Ovary (tissue), 7 donors: ENCODE measurements at regions not wholly inside any gene's neighbourhood (a gene's known extent, or its start where the extent isn't known, plus 50 kb on each side); places are given as distances from the start of the nearest gene placed in this dataset.
"Not testable (repeated sequence)": the region's sequence is repeated elsewhere in the genome, so short reads cannot be mapped to it uniquely, and the experiment has no call there.

Experiments
- DNase-seq, 5 donors: peaks; one replicate each; pipeline ENCODE4 v3.0.0-alpha.2; 2019 to 2020
- H3K27ac ChIP-seq, 2 donors: fragments of 200-600 bp; one replicate each; pipeline versions ENCODE4 v1.5.1 to v1.8.0; 2019 to 2022
- H3K27me3 ChIP-seq: fragments of 200-600 bp; one replicate; pipeline ENCODE4 v1.8.0; 2022
- H3K36me3 ChIP-seq: fragments of 200-600 bp; sonication (generic); one replicate; pipeline ENCODE4 v1.5.1; 2019
- H3K4me1 ChIP-seq: one replicate; pipeline ENCODE4 v1.8.1; 2013; ENCODE audit warnings: mild to moderate bottlenecking, moderate library complexity; ENCODE audit not compliant: insufficient read depth
- H3K4me3 ChIP-seq: fragments of 200-600 bp; sonication (generic); one replicate; pipeline ENCODE4 v1.5.1; 2017
- H3K9me3 ChIP-seq, 2 donors: fragments of 200-600 bp in 1 of 2; sonication (generic) in 1 of 2; one replicate each; pipeline versions ENCODE4 v1.5.1 to v1.8.1; 2013 to 2019; ENCODE audit warnings: mild to moderate bottlenecking in 1 of 2, moderate library complexity in 1 of 2
- CTCF ChIP-seq, 3 donors: fragments of 450-650 bp in 2 of 3; fragments of 200-600 bp in 1 of 3; IDR thresholded peaks; one replicate each; pipeline versions ENCODE4 v1.5.1 to v1.8.0; 2016 to 2022; ENCODE audit warnings: antibody characterized with exemption in 3 of 3, mild to moderate bottlenecking in 1 of 3
- EP300 ChIP-seq: sonication (generic); formaldehyde crosslinking; IDR thresholded peaks from one replicate; pipeline ENCODE4 v1.6.1; 2017; ENCODE audit warnings: antibody characterized with exemption
- POLR2A ChIP-seq: fragments of 450-650 bp; IDR thresholded peaks from one replicate; pipeline ENCODE4 v1.6.1; 2017; ENCODE audit warnings: antibody characterized with exemption, mild to moderate bottlenecking, moderate library complexity
- WGBS, 3 donors: extraction: QIAGEN DNeasy Blood & Tissue Kit in 1 of 3; methylation state at CpG; one replicate each; pipeline versions ENCODE4 v1.1.5 to v1.1.7; 2013 to 2017; 5-methylcytosine and 5-hydroxymethylcytosine counted together
- intact Hi-C, 4 donors: fragments of 100-400 bp; cut with DNase I; formaldehyde crosslinking; loops; one replicate each; pipeline versions ENCODE4 v1.11.0 to v1.15.1; 2022 to 2023
- donor health status: DM: no; HTN: no; CAD: no; lungs with moderate emphysema.
- donor health status: DM: no; HTN: no; CAD: no.
- donor health status: Bipolar disorder and iron deficiency.
- donor health status: DM: no; HTN: no; CAD: no.
- donor health status: DM: yes; HTN: yes; CAD: no.

- H3K4me1 ChIP-seq: no peaks in the 10 kb centered on the region
- no peak for DNase-seq
- 87 to 94% (median 91%) methylated on average over 7 of the region's 7 CpGs for WGBS, 3 donors
- intact Hi-C loops: no loop called here
- H3K9me3 ChIP-seq: no peaks in the 10 kb centered on the region
- no peaks in the 10 kb centered on the region for H3K36me3 ChIP-seq
- no peak overlapping the region for H3K27ac ChIP-seq
- H3K4me3 ChIP-seq: no peak overlapping the region
- no peaks in the 10 kb centered on the region for H3K27me3 ChIP-seq
- TF ChIP-seq EP300 (no peak), CTCF (IDR thresholded peaks at IDR 0.05) (no peak), POLR2A (no peak)
These were observed 199.9 kb downstream of the CWF19L2 start for GRCh38 chr11:107257710-107258109.

- H3K9me3 ChIP-seq, intact Hi-C loops, H3K4me1 ChIP-seq, H3K4me3 ChIP-seq, H3K27me3 ChIP-seq, H3K27ac ChIP-seq, H3K36me3 ChIP-seq, DNase-seq: not testable (repeated sequence)
- 90 to 92% (median 92%) methylated on average over 8 of the region's 8 CpGs for WGBS, 3 donors
These were observed 204.0 kb downstream of the CWF19L2 start for GRCh38 chr11:107253661-107254060.

- no peak for DNase-seq
- intact Hi-C loops: no loop called here
- no peak for TF ChIP-seq POLR2A
- no peak for TF ChIP-seq CTCF (IDR thresholded peaks at IDR 0.05)
- no peak for TF ChIP-seq EP300
- no peaks in the 10 kb centered on the region for H3K4me1 ChIP-seq
- no peak overlapping the region for H3K27ac ChIP-seq
- no peaks in the 10 kb centered on the region for H3K9me3 ChIP-seq
- 80 to 91% (median 90%) methylated on average over 8 of the region's 8 CpGs for WGBS, 3 donors
- no peaks in the 10 kb centered on the region for H3K27me3 ChIP-seq
- H3K36me3 ChIP-seq: no peaks in the 10 kb centered on the region
- H3K4me3 ChIP-seq: no peak overlapping the region
These were observed 205.0 kb downstream of the CWF19L2 start for GRCh38 chr11:107252429-107253161.

GRCh38 chr11:107251298-107251697 is 206.3 kb downstream of the CWF19L2 start:
- H3K9me3 ChIP-seq: no peaks in the 10 kb centered on the region

More at GRCh38 chr11:107251298-107251697, 206.3 kb downstream of the CWF19L2 start:
- no peak for DNase-seq
- Histone ChIP-seq H3K27me3 (no peaks in the 10 kb centered on the region), H3K27ac (no peak overlapping the region), H3K4me1 (no peaks in the 10 kb centered on the region), H3K4me3 (no peak overlapping the region), H3K36me3 (no peaks in the 10 kb centered on the region)
- intact Hi-C loops: no loop called here
- WGBS, 3 donors: 93 to 99% (median 96%) methylated on average over 4 of the region's 4 CpGs
- TF ChIP-seq CTCF (IDR thresholded peaks at IDR 0.05) (no peak), POLR2A (no peak), EP300 (no peak)
